ENCODE measurements at regions not wholly inside any gene's neighbourhood (a gene's known extent, or its start where the extent isn't known, plus 50 kb on each side); places are given as distances from the start of the nearest gene placed in this dataset.

DNA sequence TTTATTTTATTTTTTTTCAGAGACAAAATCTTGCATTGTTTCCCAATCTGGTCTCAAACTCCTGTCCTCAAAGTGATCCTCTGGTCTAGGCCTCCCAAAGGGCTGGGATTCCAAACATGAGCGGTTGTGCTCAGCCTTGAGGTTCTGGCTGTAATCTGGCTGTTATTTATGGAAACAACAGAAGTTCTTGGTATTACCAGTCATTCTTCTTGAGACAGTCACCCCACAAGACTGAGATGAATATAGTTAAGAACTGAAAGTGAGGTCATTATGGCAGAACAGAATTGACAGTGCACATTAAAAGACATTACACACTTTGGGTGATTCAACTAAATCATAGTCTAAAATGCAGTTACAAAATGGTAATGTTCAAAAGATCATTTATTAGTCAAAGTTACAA lies 719.5 kb downstream of the ZWINT start:
- TF ChIP-seq, protein P1, sequence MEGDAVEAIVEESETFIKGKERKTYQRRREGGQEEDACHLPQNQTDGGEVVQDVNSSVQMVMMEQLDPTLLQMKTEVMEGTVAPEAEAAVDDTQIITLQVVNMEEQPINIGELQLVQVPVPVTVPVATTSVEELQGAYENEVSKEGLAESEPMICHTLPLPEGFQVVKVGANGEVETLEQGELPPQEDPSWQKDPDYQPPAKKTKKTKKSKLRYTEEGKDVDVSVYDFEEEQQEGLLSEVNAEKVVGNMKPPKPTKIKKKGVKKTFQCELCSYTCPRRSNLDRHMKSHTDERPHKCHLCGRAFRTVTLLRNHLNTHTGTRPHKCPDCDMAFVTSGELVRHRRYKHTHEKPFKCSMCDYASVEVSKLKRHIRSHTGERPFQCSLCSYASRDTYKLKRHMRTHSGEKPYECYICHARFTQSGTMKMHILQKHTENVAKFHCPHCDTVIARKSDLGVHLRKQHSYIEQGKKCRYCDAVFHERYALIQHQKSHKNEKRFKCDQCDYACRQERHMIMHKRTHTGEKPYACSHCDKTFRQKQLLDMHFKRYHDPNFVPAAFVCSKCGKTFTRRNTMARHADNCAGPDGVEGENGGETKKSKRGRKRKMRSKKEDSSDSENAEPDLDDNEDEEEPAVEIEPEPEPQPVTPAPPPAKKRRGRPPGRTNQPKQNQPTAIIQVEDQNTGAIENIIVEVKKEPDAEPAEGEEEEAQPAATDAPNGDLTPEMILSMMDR (IDR thresholded peaks at IDR 0.05; ENCODE audit: low read depth, low read length, poor library complexity, severe bottlenecking): no peak
- no peak for TF ChIP-seq EZH2phosphoT487 (IDR thresholded peaks at IDR 0.05; ENCODE audit: borderline replicate concordance, low read length)

Measured in DOHH2 (cell line).